ENCODE measurements at regions not wholly inside any gene's neighbourhood (a gene's known extent, or its start where the extent isn't known, plus 50 kb on each side); places are given as distances from the start of the nearest gene placed in this dataset.

- H3K36me3 ChIP-seq (ENCODE audit: control insufficient read depth, insufficient read depth, low read length): no peaks in the 10 kb centered on the region
- no peak overlapping the region for H3K4me3 ChIP-seq
- ATAC-seq (no peak), FAIRE-seq (no peak), DNase-seq (ENCODE audit: extremely low read depth in 1 of 4, low spot score in 3 of 4) (no peak)
- H3K9me3 ChIP-seq (replicated peaks; ENCODE audit: control insufficient read depth, insufficient read depth, low read depth, low read length): no peaks in the 10 kb centered on the region
- no peaks in the 10 kb centered on the region for H3K9me1 ChIP-seq (ENCODE audit: control insufficient read depth, insufficient read depth, low read length)
- no peak overlapping the region for H3K27ac ChIP-seq (ENCODE audit: extremely low read depth, low read depth, low read length)
- H3K79me2 ChIP-seq (ENCODE audit: control insufficient read depth, insufficient read depth, low read length): no peaks in the 10 kb centered on the region
- H3K4me1 ChIP-seq (replicated peaks in 1 of 2; ENCODE audit: control insufficient read depth in 2 of 2, insufficient read depth in 2 of 2, low read length in 2 of 2): no peaks in the 10 kb centered on the region
- H3K9ac ChIP-seq (ENCODE audit: insufficient read depth in 1 of 2, low read depth in 2 of 2, low read length in 2 of 2): no peak overlapping the region
- intact Hi-C loops (cut with micrococcal nuclease) (no loop called here), in situ Hi-C loops (cut with MboI) (no loop called here)
- H3K27me3 ChIP-seq (ENCODE audit: control insufficient read depth in 2 of 2, insufficient read depth in 2 of 2, low read length in 2 of 2): no peaks in the 10 kb centered on the region
- H2AFZ ChIP-seq (ENCODE audit: low read depth, low read length): no peak overlapping the region
- POLR2A ChIA-PET: no interaction called here
- CTCF ChIA-PET (ENCODE audit: low intra/inter-chr PET ratio): no interaction called here
- H4K20me1 ChIP-seq (replicated peaks; ENCODE audit: control insufficient read depth, insufficient read depth, low read length): no peaks in the 10 kb centered on the region
- WGBS (ENCODE audit: insufficient coverage, low coverage, missing lambda C conversion rate): 14% methylated on average over 1 of the region's 1 CpG
- no peak overlapping the region for H3K4me2 ChIP-seq (ENCODE audit: insufficient read depth, low read length)
- BruUV-seq (replicated peaks): no TSS peak
- no peak for TF ChIP-seq NFATC3 (IDR thresholded peaks at IDR 0.05)
- no peak for TF ChIP-seq CLOCK (CRISPR knock-in tag; IDR thresholded peaks at IDR 0.05; ENCODE audit: borderline replicate concordance)
- TF ChIP-seq, protein P1, sequence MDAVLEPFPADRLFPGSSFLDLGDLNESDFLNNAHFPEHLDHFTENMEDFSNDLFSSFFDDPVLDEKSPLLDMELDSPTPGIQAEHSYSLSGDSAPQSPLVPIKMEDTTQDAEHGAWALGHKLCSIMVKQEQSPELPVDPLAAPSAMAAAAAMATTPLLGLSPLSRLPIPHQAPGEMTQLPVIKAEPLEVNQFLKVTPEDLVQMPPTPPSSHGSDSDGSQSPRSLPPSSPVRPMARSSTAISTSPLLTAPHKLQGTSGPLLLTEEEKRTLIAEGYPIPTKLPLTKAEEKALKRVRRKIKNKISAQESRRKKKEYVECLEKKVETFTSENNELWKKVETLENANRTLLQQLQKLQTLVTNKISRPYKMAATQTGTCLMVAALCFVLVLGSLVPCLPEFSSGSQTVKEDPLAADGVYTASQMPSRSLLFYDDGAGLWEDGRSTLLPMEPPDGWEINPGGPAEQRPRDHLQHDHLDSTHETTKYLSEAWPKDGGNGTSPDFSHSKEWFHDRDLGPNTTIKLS (IDR thresholded peaks at IDR 0.05; ENCODE audit: borderline replicate concordance, low read depth): no peak
- no peak for TF ChIP-seq CGGBP1 (CRISPR knock-in tag; IDR thresholded peaks at IDR 0.05)
- no peak for TF ChIP-seq ZNF639 (CRISPR knock-in tag; conservative IDR thresholded peaks at IDR 0.05 in 1 of 2, IDR thresholded peaks at IDR 0.05 in 1 of 2)
- TF ChIP-seq, protein P2, sequence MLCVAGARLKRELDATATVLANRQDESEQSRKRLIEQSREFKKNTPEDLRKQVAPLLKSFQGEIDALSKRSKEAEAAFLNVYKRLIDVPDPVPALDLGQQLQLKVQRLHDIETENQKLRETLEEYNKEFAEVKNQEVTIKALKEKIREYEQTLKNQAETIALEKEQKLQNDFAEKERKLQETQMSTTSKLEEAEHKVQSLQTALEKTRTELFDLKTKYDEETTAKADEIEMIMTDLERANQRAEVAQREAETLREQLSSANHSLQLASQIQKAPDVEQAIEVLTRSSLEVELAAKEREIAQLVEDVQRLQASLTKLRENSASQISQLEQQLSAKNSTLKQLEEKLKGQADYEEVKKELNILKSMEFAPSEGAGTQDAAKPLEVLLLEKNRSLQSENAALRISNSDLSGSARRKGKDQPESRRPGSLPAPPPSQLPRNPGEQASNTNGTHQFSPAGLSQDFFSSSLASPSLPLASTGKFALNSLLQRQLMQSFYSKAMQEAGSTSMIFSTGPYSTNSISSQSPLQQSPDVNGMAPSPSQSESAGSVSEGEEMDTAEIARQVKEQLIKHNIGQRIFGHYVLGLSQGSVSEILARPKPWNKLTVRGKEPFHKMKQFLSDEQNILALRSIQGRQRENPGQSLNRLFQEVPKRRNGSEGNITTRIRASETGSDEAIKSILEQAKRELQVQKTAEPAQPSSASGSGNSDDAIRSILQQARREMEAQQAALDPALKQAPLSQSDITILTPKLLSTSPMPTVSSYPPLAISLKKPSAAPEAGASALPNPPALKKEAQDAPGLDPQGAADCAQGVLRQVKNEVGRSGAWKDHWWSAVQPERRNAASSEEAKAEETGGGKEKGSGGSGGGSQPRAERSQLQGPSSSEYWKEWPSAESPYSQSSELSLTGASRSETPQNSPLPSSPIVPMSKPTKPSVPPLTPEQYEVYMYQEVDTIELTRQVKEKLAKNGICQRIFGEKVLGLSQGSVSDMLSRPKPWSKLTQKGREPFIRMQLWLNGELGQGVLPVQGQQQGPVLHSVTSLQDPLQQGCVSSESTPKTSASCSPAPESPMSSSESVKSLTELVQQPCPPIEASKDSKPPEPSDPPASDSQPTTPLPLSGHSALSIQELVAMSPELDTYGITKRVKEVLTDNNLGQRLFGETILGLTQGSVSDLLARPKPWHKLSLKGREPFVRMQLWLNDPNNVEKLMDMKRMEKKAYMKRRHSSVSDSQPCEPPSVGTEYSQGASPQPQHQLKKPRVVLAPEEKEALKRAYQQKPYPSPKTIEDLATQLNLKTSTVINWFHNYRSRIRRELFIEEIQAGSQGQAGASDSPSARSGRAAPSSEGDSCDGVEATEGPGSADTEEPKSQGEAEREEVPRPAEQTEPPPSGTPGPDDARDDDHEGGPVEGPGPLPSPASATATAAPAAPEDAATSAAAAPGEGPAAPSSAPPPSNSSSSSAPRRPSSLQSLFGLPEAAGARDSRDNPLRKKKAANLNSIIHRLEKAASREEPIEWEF (CRISPR knock-in tag; IDR thresholded peaks at IDR 0.05): no peak
- TF ChIP-seq ZNF75A (CRISPR knock-in tag; IDR thresholded peaks at IDR 0.05): no peak
- TF ChIP-seq RBM22 (IDR thresholded peaks at IDR 0.05; ENCODE audit: low read depth, low read length, poor library complexity, severe bottlenecking): no peak
- TF ChIP-seq TOE1 (IDR thresholded peaks at IDR 0.05; ENCODE audit: borderline replicate concordance): no peak
- no peak for TF ChIP-seq TOE1 (CRISPR knock-in tag; IDR thresholded peaks at IDR 0.05; ENCODE audit: borderline replicate concordance, low read depth)
- TF ChIP-seq ZNF133 (CRISPR knock-in tag; IDR thresholded peaks at IDR 0.05): no peak
Measured at GRCh38 chr3:94968519-94968918, 905.7 kb downstream of the NSUN3 start.

All from K562 (cell line).